HG03378 (cell line): ENCODE measurements at regions not wholly inside any gene's neighbourhood (a gene's known extent, or its start where the extent isn't known, plus 50 kb on each side); places are given as distances from the start of the nearest gene placed in this dataset.

ENCODE experiments used
- ATAC-seq: cut with Tn5 transposase; IDR thresholded peaks from one replicate; pipeline ENCODE4 v1.9.1; 2021; ENCODE audit warnings: mild to moderate bottlenecking, moderate library complexity; ENCODE audit not compliant: unreplicated experiment

DNA sequence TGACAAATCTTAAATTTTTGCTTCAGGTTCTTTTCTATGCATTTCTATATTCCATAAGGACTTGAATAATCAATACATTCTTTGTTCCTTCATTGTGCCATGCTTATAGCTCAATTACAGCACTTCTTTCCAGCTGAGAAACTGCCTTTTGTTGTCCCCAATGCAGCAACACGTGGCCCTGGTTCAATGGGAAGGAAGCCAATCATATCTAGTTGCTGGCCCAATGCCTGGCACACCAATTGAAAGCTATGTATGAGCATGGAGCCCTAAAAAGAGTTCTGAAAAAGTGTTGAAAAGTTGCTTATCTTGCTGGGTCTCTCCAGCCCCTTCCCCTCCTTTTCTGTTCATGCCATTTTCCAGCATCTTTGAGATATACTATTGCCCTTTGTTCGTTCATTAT lies 448.0 kb upstream of the FAT3 start:
- no peak for ATAC-seq

DNA sequence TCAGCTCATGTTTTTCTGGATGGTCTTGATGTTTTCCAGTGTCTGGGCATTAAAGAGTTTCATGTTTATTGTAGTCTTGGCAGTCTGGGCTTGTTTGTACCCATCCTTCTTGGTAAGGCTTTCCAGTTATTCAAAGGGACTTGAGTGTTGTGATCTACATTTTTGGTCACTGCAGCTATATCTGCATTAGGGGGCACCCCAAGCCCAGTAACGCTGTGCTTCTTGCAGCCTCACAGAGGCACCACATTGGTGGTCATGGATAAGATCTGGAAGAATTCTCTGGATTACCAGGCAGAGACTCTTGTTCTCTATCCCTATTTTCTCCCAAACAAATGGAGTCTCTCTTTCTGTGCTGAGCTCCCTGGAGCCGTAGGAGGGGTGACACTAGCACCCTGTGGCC lies 451.5 kb upstream of the FAT3 start:
- ATAC-seq = no peak

DNA sequence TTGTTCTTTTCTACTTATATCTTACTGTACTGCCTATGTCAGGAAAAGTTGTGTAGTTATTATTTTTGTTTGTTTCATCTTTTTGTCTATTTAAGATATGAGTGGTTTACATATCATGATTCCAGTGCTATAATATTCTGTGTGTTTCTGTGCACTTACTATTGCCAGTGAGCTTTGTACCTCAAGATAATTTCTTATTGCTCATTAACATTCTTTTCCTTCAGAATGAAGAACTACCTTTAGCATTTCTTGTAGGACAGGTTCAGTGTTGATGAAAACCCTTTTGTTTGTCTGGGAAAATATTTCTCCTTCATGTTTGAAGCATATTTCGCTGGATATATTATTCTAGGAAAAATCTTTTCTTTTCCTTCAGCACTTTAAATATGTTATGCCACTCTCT lies 452.7 kb upstream of the FAT3 start:
- no peak for ATAC-seq

DNA sequence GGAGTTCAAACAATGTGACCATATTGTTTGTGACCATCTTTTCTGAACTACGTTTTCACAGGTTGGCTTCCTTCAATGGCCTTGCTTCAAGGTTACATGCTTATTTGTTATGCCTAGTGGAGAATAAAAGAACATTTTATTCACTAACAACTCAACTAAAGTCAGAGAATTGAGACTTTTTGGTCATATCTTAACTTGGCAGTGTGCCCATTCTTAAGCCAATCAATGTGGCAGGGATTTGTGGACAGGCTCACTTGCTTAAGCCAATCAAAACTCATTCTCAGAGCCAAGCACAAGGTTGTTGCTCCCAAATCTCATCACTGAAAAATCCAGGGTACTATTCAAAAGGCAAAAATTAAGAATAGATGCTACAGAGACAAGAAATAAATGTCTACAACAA lies 455.8 kb upstream of the FAT3 start:
- no peak for ATAC-seq

DNA sequence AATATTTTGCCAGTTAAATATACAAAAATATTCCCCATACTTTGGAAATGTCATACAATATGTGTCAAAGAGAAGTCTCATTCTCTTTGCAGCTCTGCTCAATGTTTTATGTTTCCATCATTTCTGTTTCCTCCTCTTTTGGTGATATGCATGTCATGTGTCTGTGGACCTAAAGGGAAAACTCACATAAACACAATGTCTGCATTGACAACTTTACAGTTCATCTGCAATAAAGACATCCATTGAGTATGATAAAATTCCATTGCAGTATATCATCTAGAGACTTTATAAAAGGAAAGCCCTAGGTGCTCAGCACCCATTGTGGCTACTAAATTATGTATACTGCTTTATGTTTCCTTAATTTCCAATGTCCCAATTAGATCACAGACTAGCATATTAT lies 461.3 kb upstream of the FAT3 start:
- ATAC-seq = no peak

DNA sequence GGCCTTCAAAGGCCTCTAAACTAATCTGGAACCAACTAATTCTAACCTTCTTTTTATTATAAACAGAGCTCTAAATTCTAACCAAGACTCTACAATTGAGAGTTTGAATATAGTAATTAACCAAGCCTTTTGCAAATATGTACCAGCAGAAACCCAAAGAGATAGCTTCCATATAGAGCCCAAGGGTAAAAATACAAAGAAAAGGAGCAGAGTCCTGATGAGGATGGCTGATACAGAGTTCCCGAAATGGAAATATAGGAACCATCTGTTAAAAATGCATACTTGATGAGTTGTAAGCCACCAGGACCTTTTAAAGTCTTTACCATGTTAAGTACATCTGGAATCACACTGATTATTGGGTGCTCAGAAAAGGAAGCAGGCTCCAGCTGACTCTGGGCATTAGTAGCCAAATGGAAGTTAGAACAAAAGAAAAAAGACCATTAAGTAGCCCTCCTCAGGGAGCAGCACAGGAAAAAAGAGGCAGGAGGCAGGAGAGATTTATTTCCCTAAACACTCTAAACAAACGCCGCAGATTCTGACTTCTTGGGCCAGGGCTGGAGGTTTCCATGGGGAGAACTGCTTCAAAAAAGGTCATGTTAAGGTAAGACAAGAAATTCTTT lies 463.1 kb upstream of the FAT3 start:
- no peak for ATAC-seq

DNA sequence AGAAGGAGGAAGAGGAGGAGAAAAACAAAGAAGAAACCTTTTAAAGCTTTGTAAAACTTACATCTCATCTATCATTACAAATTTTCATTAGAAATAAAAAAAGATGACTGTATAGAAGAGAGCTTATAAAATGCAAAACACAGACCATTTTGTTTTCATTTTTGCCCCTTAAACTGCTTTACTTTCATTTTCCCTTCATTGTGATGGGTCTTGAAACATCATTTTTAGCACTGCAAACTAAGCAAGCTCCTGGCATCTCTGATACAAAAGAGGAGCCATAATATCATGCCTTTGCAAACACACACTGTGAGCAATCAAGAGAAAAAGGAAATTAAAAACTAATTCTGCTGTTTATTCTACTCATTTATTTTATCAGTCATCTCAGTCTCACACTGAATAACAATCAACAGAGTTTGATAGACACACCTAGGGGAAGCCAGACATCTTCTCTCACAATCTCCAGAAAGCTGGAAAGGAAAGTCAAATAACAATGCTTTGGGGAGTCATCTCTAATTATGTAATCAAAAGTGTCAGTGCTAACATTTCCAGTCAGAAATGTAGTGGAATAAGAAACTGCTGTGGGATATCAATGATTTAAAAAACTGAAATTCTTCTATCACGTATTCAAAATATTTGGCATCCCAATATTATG lies 467.7 kb upstream of the FAT3 start:
- ATAC-seq = no peak

DNA sequence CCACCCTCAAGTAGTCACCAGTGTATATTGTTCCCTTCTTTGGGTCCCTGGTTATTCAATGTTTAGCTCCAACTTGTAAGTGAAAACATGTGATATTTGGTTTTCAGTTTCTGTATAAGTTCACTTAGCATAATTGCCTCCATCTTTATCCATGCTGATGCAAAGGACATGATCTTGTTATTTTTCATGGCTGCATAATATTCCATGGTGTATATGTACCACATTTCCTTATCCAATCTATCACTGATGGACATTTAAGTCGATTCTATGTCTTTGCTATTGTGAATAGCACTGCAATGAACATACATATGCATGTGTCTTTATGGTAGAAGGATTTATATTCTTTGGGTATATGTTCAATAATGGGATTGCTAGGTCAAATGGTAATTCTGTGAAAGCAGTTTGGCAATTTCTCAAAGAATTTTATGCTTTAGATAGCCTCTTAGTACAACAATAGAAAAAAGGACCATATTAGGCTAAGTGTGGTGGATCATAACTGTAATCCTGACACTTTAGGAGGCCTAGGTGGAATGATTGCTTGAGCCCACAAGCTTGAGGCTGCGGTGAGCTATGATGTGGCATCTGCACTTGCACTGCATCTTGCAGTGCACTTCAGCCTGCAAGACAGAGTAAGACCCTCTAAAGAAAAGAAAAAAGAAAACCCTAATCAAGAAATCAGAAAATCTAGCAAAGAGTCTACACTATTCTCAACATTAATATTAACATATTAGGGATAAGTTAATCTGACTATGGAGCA lies 468.5 kb upstream of the FAT3 start:
- no peak for ATAC-seq

DNA sequence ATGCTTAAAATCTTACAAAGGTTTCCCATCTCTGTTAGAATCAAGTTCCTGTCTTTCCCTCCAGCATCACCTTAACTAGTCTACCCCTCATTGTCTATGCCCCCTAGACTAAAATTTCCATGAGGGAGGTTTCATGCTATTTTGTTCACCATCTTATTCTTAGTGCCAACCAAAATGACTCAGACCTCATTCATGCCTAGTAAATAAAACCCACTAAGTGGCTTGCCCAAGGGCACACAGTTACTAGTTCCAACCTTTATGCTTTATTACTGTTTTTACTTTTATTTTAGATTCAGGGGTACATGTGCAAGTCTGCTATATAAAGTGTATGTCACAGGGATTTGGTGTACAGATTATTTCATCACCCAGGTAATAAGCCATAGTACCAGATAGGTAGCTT lies 469.1 kb upstream of the FAT3 start:
- ATAC-seq = no peak

DNA sequence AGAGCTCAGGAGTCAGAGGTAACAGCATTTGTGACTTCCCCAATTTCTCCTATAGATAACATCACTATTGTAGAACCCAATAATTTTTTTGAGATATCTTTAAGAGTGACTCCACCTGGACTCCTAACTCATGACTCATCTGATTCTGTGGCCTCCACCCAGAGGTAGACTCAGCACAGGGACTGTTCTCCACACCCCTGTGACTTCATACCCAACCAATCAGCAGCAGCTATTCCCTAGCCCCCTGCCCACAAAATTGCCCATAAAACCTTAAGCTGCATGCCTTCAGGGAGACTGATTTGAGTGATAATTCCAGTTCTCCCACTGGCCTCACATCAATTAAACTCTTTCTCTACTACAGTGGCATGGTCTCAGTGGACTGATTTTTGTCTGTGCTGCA lies 475.4 kb upstream of the FAT3 start:
- no peak for ATAC-seq

DNA sequence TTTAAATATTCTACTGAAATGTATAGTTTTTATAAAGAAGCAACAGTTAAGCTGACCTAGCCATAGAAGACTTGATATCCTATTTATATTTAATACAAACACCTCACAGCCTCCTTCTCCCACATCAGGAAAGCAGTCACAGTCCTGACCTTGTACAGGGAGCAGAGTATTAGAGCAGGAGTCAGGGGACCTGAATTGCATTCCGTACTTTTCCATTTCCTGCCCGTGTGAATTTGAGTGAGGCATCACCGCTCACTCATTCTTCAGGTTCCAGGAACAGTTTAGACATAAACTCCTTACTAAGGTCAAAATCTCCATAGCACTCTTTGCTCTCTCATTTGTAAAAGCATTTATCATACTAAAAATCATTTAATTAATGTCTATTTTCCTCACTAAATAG lies 482.5 kb upstream of the FAT3 start:
- no peak for ATAC-seq

DNA sequence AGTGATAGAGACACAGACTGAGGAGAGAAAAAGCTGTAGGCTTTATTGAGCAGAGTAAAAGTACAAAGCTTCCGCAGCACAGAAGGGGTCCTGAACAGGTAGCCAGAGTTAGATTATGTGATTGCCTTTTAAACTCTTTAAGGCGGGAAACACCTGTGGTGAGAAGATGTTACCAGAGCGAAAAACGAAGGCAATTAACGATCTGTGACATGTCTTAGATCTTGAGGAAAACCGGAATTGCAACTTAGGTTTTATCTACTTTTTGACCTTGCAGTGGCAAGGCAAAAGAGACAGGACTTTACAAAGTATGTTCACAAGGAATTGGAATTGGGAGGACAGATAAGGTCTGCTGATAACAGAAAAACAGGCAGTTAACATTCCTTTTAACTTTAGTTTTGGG lies 493.6 kb upstream of the FAT3 start:
- ATAC-seq = no peak

DNA sequence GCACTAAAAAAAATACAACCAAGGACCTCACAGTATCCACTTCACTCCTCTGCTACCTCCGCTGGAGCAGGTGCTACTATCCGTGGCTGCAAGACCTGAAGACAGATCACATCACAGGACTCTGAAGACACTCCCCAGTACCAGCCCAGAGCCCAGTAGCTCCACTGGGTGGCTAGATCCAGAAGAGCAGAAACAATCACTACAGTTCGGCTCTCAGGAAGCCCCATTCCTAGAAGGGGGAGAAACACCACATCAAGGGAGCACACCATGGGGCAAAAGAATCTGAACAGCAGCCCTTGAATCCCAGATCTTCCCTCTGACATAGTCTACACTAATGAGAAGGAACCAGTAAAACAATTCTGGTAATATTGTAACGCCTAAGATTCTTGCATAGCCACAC lies 494.0 kb upstream of the FAT3 start:
- no peak for ATAC-seq

DNA sequence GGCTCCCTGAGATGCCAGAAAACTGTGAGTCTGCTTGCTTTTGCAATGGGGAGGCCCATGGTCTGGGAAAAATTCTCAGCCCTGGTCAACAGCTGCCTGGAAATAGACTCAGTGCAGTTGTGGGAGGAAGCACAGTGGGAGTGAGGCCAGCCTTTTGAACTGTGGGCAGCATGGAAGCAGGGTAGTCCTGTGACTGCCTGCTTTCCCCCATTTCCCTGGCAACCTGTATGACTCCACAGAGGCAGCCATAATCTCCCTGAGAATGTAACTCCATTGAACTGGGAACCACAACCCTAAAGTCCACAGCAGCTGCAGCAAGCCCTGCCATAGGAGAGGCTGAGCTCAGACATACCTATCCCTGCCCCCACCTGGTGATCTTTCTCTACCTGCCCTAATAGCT lies 494.6 kb upstream of the FAT3 start:
- no peak for ATAC-seq

DNA sequence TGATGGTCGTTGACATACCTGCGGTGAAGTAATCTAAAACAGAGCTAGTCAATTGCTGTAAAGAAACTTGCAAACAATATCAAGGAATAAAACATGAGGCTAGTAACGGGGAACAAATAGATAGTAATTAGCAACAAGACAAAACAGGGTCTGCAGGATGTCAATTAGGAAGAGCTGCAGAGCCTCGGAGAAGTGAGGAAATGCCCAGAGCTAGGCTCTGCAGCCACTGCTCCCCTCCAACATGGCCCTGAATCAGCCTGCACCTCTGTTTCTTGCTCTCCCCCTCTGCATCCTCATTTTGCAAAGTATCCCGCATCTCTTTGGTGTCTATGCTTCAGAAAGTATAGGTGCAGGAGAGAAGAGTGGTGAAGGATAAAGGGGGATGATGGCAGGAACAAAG lies 507.4 kb upstream of the FAT3 start:
- no peak for ATAC-seq

DNA sequence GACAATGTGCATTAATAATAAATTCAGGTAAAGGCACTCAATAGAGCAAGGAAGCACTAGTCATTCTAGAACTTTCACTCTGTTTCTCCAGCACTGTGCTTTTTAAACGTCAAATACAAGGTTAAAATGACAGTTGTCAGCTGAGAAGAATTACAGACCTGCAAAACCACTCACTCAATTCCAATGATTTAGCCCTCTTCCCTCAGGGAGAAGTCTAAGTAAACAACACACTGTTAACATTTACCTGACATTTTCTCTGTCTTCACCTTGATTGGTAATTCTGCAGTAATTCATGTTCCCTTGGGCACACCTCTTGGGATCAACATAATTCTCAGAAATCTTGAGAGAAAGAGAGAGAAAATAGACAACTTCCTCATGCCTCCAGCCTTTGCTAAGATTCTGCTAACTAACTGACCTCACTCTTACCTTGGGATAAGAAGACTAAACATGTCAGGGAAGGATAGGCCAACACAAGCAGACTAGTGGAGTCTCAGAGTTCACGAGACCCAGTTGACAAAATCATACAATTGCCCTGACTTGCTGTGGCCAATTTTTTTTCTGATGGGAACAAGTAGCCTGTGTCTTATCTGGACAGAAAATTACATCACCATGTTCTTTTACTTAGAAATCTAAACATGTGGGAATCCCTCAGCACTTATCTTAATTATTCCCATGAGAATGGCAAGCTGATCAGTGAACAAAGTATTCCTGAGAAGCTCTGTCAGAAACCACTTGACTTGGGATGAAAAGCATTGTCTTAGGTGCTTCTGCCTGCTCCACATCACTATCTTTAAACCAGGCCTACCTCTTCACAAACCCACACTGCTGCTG lies 516.8 kb upstream of the FAT3 start:
- ATAC-seq = no peak

DNA sequence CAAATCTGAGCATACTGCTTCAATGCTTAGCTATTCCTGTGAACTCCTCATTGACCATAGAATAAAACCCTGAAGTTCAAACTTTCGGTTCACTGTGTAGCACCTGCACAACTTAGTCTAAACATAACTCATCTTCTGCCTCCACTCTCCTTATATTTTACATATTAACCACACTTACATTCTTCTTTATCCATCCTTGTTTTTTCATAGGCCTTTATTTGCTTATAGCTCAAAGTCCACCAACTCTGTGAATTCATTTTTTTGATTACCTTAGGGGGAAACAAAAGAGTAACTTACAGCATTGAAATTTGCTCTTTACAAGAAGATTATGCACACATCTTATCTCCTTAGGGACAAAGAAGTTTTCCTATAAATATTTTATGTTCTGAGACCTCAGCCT lies 521.6 kb upstream of the FAT3 start:
- no peak for ATAC-seq

DNA sequence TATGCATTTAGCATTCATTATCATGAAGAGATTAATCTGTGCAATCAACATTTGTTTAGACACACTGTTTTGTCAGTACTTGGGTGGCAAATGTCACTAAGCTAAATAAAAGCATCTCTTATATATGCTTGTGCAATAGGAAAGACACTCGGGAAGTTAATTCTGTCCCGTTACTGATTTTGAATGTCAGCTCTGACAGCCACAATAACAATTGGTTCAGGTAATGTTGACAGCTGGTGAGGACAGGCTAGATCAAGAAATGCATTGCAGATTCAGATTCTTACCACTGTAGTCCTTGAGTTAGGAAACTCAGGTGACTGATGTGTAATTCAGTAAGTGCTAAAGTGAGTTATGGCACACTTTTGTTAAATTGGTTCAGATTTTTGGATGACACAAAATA lies 523.8 kb upstream of the FAT3 start:
- no peak for ATAC-seq

DNA sequence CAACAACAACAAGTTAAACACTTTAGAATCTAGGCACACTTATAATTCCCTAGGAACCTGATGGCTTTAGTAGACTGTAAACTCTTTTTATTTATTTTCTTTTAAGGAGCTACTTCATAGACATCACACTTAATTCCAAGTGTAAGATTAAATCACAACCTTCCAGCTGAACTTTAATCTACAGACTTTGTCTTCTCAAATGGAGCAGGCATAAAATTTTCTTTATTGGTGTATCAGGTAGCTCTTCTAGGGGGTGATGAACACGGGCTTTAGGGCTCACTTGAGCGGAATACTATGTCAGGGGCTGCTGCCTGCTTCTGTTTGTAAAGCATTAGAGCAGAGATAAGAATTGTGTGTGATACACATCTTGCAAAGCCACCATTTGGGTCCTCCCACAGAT lies 525.8 kb upstream of the FAT3 start:
- no peak for ATAC-seq

DNA sequence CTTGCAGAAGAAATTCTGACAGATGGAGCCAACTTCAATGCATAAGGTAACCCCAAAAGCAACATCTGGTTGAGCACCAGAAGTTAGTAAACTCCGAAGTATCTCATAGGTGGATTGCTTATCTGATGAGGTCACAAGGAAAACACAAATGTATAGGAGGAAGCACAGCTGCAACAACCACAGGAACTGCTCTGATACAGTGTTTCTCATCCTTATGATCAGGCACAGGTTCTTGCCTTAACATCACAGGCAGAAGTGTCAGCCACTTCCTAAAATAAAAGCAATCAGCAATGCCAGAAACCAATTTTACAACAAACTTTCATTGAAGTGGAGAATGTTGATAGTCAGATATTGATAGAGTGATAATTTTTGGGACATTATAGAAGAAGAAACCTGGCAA lies 530.3 kb upstream of the FAT3 start:
- no peak for ATAC-seq

DNA sequence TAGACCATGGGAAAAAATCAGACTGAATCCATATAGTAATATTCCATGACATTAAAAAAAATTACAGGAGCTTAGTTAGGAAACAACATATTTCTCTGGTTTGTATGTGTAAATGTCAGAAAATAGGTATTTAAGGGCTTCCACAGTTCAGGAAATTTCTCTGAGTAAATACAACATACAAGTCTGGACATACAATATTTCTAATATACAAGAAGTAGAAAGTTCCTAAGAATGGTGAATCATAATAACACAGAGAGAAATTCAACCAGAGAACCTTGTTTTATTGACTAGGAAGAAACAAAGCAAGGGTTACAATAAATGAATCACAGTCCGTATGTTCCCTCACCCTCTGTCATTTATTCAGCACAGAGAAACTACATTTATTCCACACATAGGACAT lies 532.7 kb upstream of the FAT3 start:
- ATAC-seq = no peak

DNA sequence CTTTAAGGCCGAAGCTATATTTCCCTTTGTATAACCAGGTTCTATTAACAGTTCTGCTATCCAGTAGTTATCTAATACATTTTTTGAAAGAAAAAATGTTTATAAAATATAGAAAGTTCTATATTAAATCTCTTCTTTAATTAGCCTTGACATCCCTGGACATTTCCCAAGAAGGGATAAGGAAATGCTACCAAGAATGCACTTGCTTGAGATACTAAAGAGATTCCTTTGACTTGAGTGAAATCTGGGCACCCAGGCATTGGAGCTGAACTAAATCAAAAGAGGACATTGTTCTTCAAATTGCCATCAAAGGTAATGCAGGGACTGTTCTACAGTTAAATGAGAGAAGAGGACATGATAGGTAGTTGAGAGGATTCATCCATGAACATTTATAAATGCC lies 535.9 kb upstream of the FAT3 start:
- ATAC-seq = no peak
